Vagina (tissue), 2 donors: ENCODE measurements at regions not wholly inside any gene's neighbourhood (a gene's known extent, or its start where the extent isn't known, plus 50 kb on each side); places are given as distances from the start of the nearest gene placed in this dataset.
"Not testable (repeated sequence)": the region's sequence is repeated elsewhere in the genome, so short reads cannot be mapped to it uniquely, and the experiment has no call there.

Source experiments
- POLR2A ChIP-seq, 2 donors: fragments of 450-650 bp; IDR thresholded peaks; one replicate each; pipeline ENCODE4 v1.6.1; 2017; ENCODE audit warnings: antibody characterized with exemption in 2 of 2, mild to moderate bottlenecking in 2 of 2, moderate library complexity in 2 of 2
- TF ChIP-seq, protein P1 (sequence below), 3 experiments: fragments of 450-650 bp in 2 of 3; fragments of 200-600 bp in 1 of 3; sonication (generic) in 1 of 3; IDR thresholded peaks; one replicate each; pipeline ENCODE4 v1.5.1; 2017 to 2019; ENCODE audit warnings: antibody characterized with exemption in 3 of 3, mild to moderate bottlenecking in 2 of 3, moderate library complexity in 2 of 3

- TF ChIP-seq, protein P1, sequence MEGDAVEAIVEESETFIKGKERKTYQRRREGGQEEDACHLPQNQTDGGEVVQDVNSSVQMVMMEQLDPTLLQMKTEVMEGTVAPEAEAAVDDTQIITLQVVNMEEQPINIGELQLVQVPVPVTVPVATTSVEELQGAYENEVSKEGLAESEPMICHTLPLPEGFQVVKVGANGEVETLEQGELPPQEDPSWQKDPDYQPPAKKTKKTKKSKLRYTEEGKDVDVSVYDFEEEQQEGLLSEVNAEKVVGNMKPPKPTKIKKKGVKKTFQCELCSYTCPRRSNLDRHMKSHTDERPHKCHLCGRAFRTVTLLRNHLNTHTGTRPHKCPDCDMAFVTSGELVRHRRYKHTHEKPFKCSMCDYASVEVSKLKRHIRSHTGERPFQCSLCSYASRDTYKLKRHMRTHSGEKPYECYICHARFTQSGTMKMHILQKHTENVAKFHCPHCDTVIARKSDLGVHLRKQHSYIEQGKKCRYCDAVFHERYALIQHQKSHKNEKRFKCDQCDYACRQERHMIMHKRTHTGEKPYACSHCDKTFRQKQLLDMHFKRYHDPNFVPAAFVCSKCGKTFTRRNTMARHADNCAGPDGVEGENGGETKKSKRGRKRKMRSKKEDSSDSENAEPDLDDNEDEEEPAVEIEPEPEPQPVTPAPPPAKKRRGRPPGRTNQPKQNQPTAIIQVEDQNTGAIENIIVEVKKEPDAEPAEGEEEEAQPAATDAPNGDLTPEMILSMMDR (IDR thresholded peaks at IDR 0.05), result not testable (repeated sequence)
- not testable (repeated sequence) for TF ChIP-seq POLR2A (IDR thresholded peaks at IDR 0.05)
These were observed 132.1 kb downstream of the PPIAL4A start for GRCh38 chr1:121021716-121022115.
